WERI-Rb-1 (cell line): ENCODE measurements at regions not wholly inside any gene's neighbourhood (a gene's known extent, or its start where the extent isn't known, plus 50 kb on each side); places are given as distances from the start of the nearest gene placed in this dataset.

ENCODE experiments used
- DNase-seq: peaks from one replicate; pipeline ENCODE4 v3.0.0-alpha.2; 2020
- H3K27ac ChIP-seq: fragments of 250-450 bp; sonication (Bioruptor Pico); 2 replicates; pipeline ENCODE4 v1.5.1; 2020; ENCODE audit warnings: mild to moderate bottlenecking, moderate library complexity
- H3K27me3 ChIP-seq: fragments of 250-450 bp; sonication (Bioruptor Pico); 2 replicates; pipeline ENCODE4 v1.5.1; 2021; ENCODE audit warnings: mild to moderate bottlenecking, low read depth, moderate library complexity; ENCODE audit not compliant: insufficient read depth, severe bottlenecking
- H3K36me3 ChIP-seq: fragments of 250-450 bp; sonication (Bioruptor Pico); 2 replicates; pipeline ENCODE4 v1.5.1; 2020; ENCODE audit warnings: mild to moderate bottlenecking, moderate library complexity
- H3K4me3 ChIP-seq: 2 replicates; pipeline ENCODE4 v1.5.1; 2011; ENCODE audit warnings: low read depth, mild to moderate bottlenecking, control low read depth, low read length
- H3K9me3 ChIP-seq: fragments of 250-450 bp; sonication (Bioruptor Pico); 2 replicates; pipeline ENCODE4 v1.5.1; 2021; ENCODE audit warnings: mild to moderate bottlenecking, moderate library complexity; ENCODE audit not compliant: severe bottlenecking
- TF ChIP-seq, protein P1 (sequence below): IDR thresholded peaks from 2 replicates; pipeline ENCODE4 v1.5.1; 2011; ENCODE audit warnings: low read depth, mild to moderate bottlenecking, control low read depth, inconsistent platforms, low read length

DNA sequence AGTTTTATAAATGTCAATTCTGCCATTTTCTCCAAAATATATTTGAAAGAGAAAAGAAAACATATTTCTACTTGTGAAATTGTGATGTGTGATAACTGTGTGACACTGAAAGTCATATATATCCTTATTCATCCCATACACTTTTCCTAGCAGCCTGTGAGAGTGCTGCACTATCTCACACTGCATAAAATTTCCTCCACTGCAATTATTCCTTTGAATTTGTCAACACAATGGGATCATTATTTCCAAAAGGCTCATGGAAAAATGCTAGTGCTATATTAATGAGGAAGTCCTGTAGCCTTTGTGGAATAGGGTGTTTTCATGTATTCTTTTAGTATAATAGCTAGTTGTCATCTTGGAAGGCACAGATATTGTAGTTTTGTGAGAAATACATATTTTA is 504.1 kb downstream of the RPL10L start:
- TF ChIP-seq, protein P1, sequence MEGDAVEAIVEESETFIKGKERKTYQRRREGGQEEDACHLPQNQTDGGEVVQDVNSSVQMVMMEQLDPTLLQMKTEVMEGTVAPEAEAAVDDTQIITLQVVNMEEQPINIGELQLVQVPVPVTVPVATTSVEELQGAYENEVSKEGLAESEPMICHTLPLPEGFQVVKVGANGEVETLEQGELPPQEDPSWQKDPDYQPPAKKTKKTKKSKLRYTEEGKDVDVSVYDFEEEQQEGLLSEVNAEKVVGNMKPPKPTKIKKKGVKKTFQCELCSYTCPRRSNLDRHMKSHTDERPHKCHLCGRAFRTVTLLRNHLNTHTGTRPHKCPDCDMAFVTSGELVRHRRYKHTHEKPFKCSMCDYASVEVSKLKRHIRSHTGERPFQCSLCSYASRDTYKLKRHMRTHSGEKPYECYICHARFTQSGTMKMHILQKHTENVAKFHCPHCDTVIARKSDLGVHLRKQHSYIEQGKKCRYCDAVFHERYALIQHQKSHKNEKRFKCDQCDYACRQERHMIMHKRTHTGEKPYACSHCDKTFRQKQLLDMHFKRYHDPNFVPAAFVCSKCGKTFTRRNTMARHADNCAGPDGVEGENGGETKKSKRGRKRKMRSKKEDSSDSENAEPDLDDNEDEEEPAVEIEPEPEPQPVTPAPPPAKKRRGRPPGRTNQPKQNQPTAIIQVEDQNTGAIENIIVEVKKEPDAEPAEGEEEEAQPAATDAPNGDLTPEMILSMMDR, result no peak
- no peak for DNase-seq
- Histone ChIP-seq H3K9me3 (no peaks in the 10 kb centered on the region), H3K27me3 (no peaks in the 10 kb centered on the region), H3K4me3 (no peak overlapping the region), H3K27ac (no peak overlapping the region), H3K36me3 (no peaks in the 10 kb centered on the region)

DNA sequence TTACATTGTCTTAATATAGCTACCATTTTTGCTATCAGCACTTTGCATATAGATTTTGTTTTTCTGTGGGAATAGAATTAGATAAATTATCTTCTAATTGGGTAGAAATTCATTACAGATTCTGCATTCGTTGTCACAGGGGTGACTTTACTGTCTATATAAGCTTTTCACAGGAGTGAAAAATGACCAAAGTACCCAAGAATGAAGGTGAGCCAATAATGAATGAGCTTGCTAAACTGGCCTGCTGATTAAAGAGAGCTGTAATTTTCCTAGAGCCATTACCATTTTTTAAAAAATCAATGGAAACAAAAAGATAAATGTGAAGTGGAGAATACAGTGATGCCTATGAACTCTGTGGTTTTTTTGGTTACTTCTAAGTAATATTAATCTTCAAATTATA is 504.6 kb downstream of the RPL10L start:
- TF ChIP-seq, protein P1, result no peak
- DNase-seq, result no peak

DNA sequence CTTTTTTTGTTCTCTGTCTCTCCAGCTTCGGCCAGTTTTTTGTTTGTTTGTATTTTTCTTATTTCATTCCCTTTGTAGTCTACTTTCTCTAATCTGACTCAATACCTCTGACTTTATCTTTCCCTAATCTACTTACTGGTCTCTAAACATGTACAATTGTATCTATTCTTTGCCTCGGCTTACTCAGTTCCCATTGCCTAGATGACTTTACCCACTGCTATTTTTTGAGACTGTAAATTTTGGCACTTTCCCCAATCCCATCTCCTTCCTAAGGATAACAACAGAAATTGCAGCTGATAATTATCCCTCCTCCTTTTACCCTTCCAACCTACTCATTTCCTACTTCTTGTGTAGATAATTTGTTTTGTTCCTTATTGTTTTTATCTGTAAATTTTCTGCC is 511.1 kb downstream of the RPL10L start:
- DNase-seq, result no peak
- Histone ChIP-seq H3K4me3 (no peak overlapping the region), H3K36me3 (no peaks in the 10 kb centered on the region), H3K9me3 (no peaks in the 10 kb centered on the region), H3K27me3 (no peaks in the 10 kb centered on the region), H3K27ac (no peak overlapping the region)
- TF ChIP-seq, protein P1, result no peak

More for the DNA sequence above, 504.6 kb downstream of the RPL10L start:
- Histone ChIP-seq H3K4me3 (no peak overlapping the region), H3K27me3 (no peaks in the 10 kb centered on the region), H3K27ac (no peak overlapping the region), H3K36me3 (no peaks in the 10 kb centered on the region), H3K9me3 (no peaks in the 10 kb centered on the region)

DNA sequence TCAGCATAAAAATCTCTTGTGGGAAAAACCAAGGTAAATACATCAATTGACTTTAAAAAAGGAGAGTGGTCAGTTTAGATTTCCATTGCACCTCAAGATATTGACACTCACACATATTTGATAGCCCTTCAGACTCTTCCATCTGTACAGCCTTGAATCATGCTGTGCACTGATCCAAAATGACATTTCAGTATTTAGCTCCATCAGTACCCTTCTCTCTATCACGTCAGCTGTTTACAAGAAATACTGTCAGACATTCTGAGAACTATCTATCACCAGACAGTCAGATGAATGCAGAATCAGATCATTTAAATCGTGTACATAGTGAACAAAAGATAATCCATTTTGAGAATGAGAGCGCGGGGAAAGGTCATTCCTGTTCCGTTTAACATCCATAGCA is 511.9 kb downstream of the RPL10L start:
- H3K9me3 ChIP-seq, result no peaks in the 10 kb centered on the region

DNA sequence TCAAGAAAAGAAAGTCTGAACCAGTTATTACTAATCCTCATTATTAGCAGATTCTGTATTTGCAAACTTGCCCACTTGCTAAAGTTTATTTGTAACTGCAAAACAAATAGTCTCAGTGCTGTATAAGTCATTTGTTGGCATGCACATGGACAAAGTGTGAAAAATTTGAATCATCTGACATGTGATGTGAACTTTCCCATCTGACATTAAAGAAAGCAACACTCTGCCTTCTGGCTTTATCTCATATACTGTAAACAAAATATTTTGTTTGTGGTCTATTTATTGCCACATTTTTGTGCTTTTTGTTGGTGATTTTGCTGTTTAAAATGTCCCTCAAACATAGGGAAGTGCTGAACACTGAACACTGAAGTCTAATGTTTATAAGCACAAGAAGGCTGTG is 513.8 kb downstream of the RPL10L start:
- TF ChIP-seq, protein P1, result no peak
- DNase-seq, result no peak

More for the DNA sequence above, 511.9 kb downstream of the RPL10L start:
- no peak overlapping the region for H3K4me3 ChIP-seq
- TF ChIP-seq, protein P1, result no peak
- H3K27me3 ChIP-seq, result no peaks in the 10 kb centered on the region
- H3K36me3 ChIP-seq, result no peaks in the 10 kb centered on the region
- DNase-seq, result no peak
- H3K27ac ChIP-seq, result no peak overlapping the region

DNA sequence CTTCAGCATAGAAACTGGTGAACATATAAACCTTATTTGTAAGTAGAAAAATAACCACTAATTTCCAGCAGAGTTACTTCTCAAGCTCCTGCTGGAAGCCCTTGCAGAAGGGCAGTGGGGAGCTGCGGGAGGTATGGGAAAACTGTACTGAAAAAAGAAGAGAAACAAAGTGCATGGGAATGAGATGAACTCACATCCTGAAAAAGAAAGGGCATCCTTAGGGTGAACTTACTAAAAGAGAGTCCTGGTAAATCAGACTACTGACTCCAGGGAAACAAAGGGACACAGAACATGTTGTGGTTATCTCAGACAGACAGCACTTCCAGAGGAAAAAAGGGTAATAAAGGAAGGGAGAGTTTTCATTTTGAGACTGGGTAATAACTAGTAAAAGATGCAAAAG is 515.1 kb downstream of the RPL10L start:
- TF ChIP-seq, protein P1, result no peak
- Histone ChIP-seq H3K27me3 (no peaks in the 10 kb centered on the region), H3K9me3 (no peaks in the 10 kb centered on the region), H3K27ac (no peak overlapping the region), H3K36me3 (no peaks in the 10 kb centered on the region), H3K4me3 (no peak overlapping the region)
- no peak for DNase-seq

More for the DNA sequence above, 513.8 kb downstream of the RPL10L start:
- Histone ChIP-seq H3K27ac (no peak overlapping the region), H3K4me3 (no peak overlapping the region), H3K9me3 (no peaks in the 10 kb centered on the region), H3K27me3 (no peaks in the 10 kb centered on the region), H3K36me3 (no peaks in the 10 kb centered on the region)
